B cell (primary cell): ENCODE measurements at regions not wholly inside any gene's neighbourhood (a gene's known extent, or its start where the extent isn't known, plus 50 kb on each side); places are given as distances from the start of the nearest gene placed in this dataset.

Source experiments
- EZH2 ChIP-seq: IDR thresholded peaks from 2 replicates; pipeline ENCODE4 v1.6.1; 2012; ENCODE audit warnings: borderline replicate concordance, low read depth, mild to moderate bottlenecking, moderate library complexity, low read length; ENCODE audit not compliant: insufficient read depth, poor library complexity, severe bottlenecking
- TF ChIP-seq, protein P1 (sequence below): fragments of 200-600 bp; IDR thresholded peaks from one replicate; pipeline ENCODE4 v1.8.0; 2022; ENCODE audit warnings: antibody characterized with exemption, mild to moderate bottlenecking

DNA sequence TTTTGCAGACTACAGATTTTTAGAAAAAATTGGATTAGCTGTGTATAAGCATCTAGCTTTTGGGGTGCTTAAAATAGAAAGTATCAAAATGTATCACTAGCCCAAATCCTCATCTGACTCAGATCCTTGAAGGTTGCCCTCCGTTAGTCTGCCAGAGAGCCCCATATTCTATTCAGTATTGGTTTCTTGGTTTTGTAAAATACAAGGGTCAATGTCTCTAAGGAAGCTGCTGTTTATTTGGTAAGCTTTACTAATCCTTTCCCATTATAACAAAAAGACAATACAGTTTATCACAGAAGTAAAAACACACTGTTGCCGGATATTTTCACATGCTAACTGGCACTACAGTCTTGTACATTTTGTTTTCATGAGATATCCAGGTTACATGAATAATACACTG is 92.8 kb upstream of the PTHLH start:
- TF ChIP-seq EZH2: no peak
- TF ChIP-seq, protein P1, sequence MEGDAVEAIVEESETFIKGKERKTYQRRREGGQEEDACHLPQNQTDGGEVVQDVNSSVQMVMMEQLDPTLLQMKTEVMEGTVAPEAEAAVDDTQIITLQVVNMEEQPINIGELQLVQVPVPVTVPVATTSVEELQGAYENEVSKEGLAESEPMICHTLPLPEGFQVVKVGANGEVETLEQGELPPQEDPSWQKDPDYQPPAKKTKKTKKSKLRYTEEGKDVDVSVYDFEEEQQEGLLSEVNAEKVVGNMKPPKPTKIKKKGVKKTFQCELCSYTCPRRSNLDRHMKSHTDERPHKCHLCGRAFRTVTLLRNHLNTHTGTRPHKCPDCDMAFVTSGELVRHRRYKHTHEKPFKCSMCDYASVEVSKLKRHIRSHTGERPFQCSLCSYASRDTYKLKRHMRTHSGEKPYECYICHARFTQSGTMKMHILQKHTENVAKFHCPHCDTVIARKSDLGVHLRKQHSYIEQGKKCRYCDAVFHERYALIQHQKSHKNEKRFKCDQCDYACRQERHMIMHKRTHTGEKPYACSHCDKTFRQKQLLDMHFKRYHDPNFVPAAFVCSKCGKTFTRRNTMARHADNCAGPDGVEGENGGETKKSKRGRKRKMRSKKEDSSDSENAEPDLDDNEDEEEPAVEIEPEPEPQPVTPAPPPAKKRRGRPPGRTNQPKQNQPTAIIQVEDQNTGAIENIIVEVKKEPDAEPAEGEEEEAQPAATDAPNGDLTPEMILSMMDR: no peak
